Left ventricle myocardium superior (tissue), 1 donor: ENCODE measurements at regions not wholly inside any gene's neighbourhood (a gene's known extent, or its start where the extent isn't known, plus 50 kb on each side); places are given as distances from the start of the nearest gene placed in this dataset.

ENCODE experiments used
- ATAC-seq: fragments of 200-7000 bp; cut with Tn5 transposase; one replicate; pipeline ENCODE4 v1.9.1; 2020; ENCODE audit warnings: mild to moderate bottlenecking, moderate library complexity
- DNase-seq: peaks from one replicate; pipeline ENCODE4 v3.0.0-alpha.2; 2020
- intact Hi-C: fragments of 100-400 bp; cut with micrococcal nuclease; formaldehyde crosslinking; loops from one replicate; pipeline ENCODE4 v1.11.0; 2022
- donor health status: DM: no; HTN: yes; CAD: no; lungs with severe emphysema.

DNA sequence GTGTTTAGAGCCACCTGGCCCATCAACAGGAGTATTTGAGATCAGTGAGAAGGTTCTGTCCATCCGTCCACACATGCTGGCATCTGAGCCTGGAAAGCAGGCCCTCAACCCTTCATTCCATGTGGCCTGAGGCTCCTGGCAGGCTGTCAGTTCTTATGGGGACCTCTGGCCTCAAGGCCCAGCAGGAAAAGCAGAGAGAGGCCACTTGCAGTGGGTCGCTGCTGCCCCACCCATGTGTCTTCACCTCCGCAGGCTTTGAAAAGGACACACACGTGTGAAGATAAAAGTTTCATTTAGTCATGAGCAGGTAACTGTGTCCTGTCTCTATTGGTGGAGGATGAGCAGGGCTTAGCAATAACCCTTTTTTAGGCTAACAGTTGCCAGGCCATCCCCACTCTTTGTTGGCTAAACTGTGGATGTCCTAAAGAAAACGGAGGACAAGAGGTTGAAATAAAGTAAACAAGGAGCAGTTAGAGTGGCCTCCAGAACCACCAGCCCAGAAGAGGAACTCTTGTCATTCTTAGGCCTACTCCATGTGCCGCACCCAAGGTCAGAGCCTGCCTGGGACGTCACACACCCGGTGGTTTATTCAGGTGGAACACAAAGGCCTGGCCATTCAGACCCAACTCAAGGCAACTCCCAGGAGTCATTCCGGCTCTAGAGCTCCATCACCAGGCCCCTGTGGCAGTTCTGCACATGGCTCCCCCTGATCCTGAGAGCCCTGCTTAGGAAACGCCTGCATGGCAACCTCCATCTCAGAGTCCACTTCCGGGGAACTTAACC lies 143.4 kb upstream of the CST7 start:
- no peak for ATAC-seq
- no peak for DNase-seq
- intact Hi-C loops = no loop called here

DNA sequence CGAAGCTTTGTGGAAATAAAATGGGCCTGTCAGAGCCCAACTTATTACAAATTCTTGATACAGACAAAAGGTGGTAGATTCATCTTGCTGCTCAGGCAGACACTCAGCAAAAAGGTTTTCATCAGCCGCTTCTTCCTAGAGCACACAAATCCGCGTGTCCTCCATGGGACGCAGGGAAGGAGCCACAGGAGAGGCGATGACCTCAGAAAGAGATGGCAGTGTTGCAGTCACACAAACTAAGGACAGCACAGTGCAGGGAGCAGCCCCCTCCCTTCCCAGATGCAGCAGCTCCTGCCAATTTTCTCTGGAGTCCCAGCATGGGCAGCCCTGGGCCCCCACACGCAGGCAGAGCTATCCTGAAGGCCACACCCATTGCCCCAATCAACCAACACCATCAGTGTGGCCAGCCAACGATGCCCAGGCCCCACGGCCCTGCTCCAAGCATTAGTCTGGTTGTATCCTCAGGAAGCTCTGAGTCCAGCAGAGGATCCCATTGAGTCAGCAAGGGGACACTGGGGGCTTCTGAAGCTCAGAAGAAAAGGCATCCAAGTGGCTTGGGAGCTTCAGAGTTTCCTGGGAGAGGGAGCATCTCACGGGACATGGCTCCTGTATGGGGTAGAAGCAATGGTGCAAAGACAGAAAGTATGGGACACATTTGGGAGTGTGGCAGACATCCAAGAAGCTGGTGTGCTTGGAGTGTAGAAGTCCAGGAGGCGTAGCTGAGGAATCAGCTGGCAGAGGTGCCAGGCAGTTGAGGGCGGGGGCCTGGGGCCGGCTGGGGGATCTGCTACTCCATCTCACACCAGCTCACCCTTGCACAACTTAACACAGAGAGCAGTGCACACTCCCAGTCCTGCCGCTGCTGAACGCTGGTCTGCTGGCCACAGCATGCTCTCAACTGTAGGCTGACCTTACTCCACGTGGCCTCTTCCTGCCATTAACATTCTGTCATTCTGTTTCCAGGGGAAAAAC lies 142.1 kb upstream of the CST7 start:
- intact Hi-C loops = no loop called here

DNA sequence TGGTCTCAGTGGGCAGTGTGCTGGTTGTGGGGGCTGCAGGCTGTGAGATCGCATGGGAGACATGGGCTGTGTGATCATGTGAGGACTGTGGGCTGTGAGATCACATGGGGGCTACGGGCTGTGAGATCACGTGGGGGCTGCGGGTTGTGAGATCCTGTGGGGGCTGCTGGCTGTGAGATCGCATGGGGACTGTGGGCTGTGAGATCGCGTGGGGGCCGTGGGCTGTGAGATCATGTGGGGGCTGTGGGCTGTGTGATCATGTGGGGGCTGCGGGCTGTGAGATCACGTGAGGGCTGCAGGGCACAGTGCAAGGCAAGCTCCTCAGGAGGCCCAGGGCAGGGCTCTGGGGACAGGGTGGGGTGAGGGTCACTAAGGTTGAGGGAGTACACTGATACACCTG lies 140.5 kb upstream of the CST7 start:
- DNase-seq (no peak), ATAC-seq (no peak)
- intact Hi-C loops = no loop called here

More for the DNA sequence above, 142.1 kb upstream of the CST7 start:
- DNase-seq = no peak
- no peak for ATAC-seq

DNA sequence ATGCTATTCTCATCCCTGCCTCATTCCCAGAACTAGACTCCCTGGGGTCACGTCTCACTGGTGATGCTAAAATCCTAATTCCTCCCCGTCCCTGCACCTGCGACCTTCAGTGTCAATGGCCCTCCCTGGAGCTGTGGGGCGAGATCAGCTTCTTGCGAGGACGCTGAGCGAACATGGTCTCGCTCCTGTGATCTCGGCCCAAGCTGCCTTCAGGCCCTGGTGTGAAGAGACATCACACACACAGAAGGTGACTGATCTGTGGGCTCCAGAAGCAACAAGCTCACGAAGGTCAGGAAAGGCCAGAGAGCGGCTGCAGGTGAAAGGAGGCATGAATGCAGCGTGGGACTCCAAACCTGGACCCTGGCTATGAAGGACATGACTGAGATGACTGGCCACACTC lies 139.5 kb upstream of the CST7 start:
- intact Hi-C loops = no loop called here
- DNase-seq (no peak), ATAC-seq (no peak)

DNA sequence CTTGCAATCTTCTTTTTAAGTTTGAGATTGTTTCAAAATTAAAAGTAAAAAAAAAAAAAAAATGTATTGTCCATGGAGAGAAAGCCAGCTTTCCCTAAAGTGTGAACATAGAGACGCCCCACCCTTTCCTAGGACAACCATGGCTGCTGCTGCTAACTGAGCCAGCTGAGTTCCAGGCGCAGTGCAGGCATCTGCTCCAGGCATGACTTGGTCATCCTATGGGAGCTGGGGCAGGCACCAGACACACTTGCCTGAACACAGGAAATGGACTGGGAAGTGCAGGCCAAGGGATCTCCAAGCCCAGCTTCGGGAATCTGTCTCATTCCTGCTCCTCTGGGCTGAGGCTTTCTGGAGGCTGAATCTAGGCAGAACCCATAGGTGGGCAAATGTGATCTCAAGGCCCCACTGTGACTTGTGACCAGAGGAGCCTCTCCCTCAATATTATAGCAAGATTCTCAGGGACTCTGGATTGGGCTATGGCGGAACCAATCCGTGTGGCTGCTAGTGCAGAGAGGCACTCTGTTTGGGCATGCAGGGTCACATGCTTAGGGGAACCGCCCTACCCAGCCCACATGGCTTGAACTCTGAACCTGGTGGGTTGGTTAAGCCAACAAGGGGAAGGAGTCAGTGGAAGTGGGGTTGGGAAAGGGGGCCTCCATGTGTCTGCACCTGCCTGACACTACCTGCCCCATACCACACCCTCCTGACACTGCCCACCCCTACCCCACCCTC lies 138.2 kb upstream of the CST7 start:
- ATAC-seq (no peak), DNase-seq (no peak)
- intact Hi-C loops = no loop called here

DNA sequence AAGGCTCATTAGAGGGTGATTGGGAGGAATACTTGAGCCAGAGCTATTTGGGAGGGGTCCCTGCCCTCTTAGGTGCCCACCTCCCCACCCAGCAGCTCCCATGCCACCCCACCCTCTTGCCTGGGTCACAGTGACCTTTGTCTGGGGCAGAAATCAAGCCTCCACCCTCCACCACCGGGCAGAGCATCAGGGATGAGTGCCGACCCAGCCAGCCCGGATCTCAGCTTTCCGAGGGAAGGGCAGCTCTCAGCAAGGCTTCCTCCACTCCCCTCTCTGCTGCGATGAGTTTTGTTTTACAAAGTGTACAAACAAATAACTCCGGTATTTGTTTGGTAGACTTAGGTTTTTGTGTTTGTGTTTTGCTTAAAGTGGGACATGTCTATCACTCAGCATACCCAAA lies 136.7 kb upstream of the CST7 start:
- DNase-seq (no peak), ATAC-seq (no peak)
- intact Hi-C loops = no loop called here

DNA sequence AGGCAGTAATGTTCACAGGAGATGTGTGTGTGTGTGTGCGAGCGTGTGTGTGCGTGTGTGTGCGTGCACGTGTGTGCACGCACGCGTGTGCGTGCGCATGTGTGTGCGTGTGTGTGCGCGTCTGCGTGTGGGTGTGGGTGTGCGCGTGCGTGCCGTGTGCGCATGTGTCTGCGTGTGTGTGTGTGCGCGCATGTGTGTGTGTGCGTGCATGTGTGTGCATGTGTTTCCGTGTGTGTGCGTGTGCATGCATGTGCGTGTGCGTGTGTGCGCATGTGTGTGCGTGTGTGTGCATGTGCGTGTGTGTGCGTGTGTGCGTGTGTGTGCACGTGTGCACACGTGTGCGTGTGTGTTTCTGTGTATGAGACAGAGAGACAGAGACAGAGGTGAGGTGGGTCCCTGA lies 136.0 kb upstream of the CST7 start:
- intact Hi-C loops = no loop called here
- no peak for ATAC-seq
- no peak for DNase-seq

DNA sequence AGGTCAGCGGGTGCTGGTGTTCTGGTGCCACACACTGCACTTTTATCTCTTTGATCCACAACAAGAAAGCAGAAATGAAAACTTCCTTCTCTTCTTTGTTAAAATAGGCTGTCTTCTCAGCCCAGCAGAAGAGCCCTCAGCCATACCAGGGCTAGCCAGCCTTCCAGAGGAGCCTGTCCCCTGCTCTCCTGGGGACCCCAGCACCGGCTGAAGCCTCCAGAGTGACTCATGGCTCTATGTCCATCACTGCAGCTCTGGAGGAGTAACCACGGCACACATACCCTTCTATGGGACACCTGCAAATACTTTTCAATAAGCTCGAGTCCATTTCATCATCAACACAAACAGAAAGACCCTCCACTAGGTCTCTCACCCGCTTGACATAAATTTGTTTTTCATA lies 135.6 kb upstream of the CST7 start:
- intact Hi-C loops = no loop called here
- DNase-seq (no peak), ATAC-seq (no peak)

DNA sequence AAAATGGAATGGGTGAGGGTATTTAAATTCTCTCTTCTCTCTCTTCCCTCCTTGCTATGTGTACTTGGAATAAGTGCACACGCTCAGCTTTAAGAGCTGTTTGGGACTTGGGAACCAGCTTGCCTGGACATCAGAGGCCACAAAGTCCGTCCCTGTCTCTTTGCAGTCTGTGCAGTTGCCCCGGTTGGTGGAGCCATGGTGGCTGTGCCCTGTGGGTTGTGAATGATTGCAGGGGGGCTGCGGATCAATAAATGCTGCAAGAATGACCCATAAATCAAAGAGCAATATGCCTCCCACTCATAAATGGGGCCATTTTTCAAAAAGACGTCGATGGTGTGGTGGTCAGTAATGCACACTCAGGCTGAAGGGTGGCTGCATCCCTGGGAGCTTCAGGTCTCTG lies 135.1 kb upstream of the CST7 start:
- ATAC-seq = no peak
- intact Hi-C loops = no loop called here
- no peak for DNase-seq

DNA sequence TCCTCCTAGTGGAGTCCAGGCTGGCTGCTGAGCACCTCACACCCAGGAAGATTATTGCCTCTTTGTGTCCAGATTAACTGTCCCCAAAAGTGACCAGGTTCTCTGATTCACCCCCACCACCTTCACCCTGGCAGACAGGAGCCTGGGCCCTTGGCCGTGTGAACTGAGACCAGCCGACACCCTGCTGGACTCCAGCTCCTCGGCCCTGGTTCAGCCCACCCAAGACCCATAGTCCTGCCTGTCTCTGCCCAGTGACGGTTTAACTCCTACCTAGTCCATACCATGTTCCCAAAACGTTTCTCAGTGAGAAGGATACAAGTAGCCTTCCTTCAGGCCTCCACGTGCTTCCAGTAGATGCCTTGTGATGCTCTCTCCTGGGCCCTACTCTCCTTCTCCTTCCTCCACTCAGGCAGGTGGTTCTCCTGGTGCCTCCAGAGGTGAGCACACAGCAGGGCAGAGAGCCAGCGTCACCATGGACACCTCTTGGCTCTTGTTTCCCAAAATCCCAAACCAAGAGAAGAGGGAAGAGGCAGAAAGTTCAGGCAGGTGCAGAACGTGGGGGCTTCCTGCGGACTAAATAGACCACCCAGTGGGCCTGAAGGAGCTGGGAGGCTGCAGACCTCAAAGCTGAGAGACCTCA lies 134.4 kb upstream of the CST7 start:
- intact Hi-C loops = no loop called here
- DNase-seq = no peak
- no peak for ATAC-seq

DNA sequence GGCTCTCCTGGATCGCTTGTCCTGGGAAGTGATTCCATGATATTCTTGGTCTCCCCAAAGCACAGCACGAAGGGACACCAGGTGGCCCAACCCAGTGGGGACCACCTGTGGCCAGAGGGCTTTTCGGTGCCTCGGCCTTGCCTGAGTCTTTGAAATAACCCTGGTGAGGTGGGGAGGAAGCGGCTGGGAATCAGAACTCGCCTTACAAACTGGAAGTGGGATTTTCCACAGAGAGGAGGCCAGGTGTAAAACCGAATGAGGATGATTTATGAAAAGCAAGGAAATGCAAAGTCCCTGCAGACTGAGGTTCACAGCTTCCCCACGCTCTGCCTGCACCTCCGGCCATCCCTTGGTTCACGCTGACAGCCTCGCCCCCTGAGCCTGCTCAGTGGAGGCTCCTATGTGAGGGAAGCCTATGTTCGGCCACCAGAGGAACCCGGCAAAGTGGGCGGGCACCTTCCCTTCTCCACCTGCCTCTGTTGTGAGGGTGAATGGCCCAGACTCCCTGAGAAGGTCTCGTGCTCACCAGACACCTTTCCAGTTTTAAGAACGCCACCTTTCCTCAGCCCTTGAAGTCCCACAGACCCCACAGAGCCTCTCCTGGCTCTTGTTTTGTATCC lies 133.8 kb upstream of the CST7 start:
- intact Hi-C loops = no loop called here
- ATAC-seq (no peak), DNase-seq (no peak)

DNA sequence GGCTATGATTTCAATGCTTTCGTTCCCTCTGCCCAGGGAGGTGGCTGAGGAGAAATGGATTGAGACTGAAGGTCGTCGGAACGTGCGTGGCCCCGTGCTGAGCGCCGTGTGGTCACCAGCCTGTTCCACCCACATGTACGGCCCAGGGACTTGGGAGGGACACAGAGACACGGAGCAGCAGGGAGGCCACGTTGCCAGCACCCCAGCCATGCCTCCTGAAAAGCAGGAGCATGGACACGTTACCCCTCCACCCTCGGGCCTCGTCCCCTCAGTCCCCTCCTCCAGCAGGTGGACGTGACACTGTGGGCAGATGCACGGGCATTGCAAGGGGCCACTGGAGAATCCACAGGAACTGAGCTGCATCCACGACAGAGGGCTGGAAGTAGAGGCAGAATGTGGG lies 133.1 kb upstream of the CST7 start:
- ATAC-seq (no peak), DNase-seq (no peak)
- intact Hi-C loops = no loop called here

DNA sequence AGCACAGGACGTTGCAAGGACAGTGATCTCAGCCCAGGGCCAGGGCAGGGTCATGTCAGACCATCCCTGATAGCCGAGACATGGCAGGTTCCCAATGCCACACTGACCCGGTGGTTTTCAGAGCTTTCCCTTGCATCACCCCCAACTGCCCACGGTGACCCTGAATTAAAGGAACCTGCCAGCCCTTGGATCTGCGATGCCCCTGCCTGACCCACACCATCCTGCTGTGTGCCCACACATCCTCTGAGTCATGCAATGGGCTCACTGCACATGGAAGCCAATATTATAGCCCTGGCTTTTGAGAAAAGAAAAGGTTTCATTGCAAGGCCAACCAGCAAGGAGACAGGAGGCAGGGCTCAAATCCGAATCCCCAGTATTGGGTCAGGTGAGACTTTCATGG lies 132.6 kb upstream of the CST7 start:
- no peak for DNase-seq
- intact Hi-C loops = no loop called here
- ATAC-seq = no peak

DNA sequence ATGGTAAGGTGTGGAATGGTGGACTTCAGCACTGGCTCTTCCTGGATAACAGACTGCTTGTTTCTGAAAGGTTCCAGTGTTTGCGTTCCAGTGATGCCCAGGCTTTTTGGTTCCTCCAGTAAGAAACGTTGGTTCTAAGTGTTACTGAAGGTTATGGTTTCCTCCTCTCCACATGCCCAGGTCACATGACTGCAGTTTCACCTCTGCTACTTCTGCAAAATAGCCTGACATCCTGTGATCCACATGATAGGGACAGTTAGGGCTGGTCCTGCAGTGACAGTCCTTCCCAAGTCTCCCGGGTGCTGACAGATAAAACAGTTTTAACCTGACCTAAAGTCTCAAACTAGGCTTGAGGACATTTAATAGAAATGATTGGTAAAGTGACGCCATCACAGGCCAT lies 132.2 kb upstream of the CST7 start:
- ATAC-seq (no peak), DNase-seq (no peak)
- intact Hi-C loops = no loop called here

DNA sequence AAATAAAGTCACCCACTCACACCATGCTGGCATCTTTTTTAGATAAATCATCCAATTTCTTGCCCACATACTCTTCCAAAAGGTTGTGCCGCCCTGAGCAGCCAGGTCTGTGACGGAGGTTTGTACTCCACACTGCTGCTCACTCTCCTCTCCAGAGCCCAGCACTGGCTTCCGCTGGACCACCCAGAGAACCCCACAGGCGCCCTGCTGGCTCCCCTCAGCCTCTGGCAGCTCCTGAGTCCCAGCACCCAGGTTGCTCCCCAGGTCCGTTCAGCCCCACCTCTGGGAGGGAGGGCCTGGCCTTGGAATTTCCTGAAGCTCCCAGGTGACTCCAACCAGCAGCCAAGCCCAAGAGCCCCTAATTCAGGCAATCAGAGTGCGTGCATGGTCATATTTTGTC lies 131.7 kb upstream of the CST7 start:
- no peak for ATAC-seq
- intact Hi-C loops = no loop called here
- DNase-seq = no peak

DNA sequence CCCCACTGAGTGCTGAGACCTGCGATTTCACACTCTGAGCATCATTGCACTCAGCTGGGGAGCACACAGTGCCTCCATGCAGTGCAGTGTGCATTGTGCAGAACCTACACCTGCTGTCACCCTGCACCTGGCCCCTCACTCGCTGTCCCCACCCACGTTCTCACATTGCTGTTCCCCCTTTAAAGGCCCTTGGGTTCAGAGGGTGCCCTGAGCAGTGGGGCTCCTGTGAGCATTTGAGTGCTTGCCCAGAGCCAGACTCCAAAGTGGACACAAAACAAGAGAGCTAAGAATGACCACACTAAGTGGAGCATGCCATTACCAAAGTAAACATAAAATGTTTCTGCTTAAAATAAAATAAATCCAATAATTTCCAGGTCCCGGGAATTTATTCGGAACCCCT lies 131.0 kb upstream of the CST7 start:
- DNase-seq = no peak
- no peak for ATAC-seq
- intact Hi-C loops = no loop called here

DNA sequence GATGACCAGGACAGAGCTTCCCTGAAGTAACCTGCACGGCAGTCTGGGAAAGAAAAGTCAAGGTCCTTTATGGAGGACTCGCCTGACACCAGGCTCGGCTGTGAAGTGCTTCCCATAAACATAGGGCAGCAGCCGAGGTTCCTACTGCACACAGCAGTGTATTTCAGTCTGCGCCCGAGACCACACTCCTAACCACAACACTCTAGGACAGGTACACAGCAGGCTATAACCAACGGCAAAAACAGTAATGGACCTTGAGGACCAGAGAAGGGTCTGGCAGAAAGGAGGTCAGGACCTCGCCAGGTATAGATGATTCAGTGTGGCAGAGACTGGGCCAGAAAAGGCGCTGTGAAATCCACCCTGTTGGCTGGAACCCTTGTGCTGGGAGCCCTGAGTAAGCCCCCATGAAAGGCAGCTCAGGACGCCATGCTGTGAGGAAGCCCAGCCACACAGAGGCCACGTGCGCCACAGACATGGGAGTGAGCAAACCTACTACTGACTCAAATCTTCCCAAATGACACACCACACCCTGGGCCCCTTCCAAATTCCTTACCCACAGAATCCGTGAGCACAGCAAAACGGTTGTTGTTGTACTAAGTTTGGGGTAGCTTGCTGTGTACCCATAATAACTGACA lies 129.6 kb upstream of the CST7 start:
- intact Hi-C loops = no loop called here
- DNase-seq = no peak

DNA sequence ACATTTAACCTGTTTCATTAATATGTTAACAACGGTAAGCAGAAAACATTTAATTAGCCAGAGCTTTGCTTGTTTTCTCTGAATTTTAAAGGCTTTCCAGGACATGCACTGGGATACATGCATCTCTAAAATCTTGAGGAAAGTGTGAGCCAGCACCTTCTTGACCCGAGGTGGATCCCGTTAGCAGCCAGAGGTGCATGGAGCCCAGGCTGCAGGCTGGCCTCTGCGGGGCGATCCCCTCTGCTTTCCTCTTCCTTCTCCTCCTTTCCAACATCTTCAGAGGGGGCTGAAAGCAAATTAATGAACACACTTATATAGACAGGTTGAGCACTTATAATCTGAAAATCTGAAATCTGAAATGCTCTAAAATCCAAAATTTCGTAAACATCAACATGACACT lies 128.7 kb upstream of the CST7 start:
- intact Hi-C loops = no loop called here
- no peak for DNase-seq
- ATAC-seq = no peak

More for the DNA sequence above, 129.6 kb upstream of the CST7 start:
- no peak for ATAC-seq

DNA sequence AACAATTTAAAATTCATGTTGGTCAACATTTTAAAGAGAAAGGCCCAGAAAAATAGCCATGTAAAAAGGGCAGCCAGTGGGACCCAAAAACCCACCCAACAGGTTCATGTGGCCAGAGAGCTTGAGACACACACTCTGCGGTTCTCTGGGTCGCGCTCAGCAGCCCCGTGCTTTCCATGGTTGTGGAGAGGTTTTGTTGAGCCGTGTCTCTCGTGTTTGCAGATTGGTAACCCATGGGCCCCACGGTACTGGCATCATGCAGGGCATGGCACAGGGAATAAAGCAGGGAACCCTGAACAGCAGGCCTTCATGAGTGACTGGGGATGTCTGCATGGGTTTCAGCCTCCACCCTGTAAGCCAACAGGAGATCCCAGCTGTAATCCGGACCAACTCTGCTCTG lies 127.7 kb upstream of the CST7 start:
- intact Hi-C loops = no loop called here
- no peak for DNase-seq
- no peak for ATAC-seq
